HG03175 (cell line): ENCODE measurements at regions not wholly inside any gene's neighbourhood (a gene's known extent, or its start where the extent isn't known, plus 50 kb on each side); places are given as distances from the start of the nearest gene placed in this dataset.
"Not testable (repeated sequence)": the region's sequence is repeated elsewhere in the genome, so short reads cannot be mapped to it uniquely, and the experiment has no call there.

Experiments used
- ATAC-seq: cut with Tn5 transposase; IDR thresholded peaks from one replicate; pipeline ENCODE4 v1.9.1; 2021; ENCODE audit warnings: mild to moderate bottlenecking, moderate library complexity; ENCODE audit not compliant: unreplicated experiment

DNA sequence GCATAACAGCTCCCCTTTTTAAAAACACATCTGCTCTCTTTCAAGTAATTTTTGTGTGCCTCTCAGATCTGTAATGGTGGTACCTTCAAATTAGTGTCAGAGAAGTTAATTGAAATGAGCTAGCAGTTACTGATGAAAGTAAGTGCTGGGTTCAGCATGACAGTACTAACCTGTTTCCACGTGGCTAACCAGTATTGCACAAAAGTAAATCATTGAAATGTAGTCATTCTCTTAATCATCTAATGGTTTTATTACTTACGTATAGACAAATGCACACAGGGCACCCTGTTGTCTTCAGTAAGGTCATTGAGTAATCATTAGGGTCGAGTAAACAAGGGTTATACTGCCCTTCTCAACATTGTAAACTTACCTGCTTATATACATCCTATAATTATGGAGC is 157.8 kb upstream of the PRR16 start:
- ATAC-seq = no peak

- ATAC-seq = no peak
These were observed 149.9 kb upstream of the PRR16 start for GRCh38 chr5:120314191-120314590.

GRCh38 chr5:120320626-120321025 is 143.5 kb upstream of the PRR16 start:
- ATAC-seq = no peak

- no peak for ATAC-seq
These were observed 137.4 kb upstream of the PRR16 start for GRCh38 chr5:120326651-120327050.

DNA sequence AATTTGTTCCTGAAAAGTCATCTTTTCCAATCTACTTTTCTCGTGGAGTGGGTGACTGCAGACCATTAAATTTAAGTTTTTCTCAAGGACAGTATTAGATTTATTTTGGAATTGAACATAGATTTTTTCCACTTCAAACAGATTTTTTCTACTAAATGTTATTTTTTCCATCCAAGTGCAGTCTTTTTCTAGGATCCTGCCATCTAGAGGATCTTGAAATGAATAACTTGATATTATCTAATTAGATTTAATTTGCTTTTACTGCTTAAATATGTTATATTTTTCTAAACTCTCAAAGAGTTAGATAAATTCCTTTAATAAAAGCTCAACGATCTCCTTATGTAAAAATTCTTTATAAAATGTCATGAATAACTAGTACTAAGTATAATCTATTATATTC is 136.9 kb upstream of the PRR16 start:
- no peak for ATAC-seq

DNA sequence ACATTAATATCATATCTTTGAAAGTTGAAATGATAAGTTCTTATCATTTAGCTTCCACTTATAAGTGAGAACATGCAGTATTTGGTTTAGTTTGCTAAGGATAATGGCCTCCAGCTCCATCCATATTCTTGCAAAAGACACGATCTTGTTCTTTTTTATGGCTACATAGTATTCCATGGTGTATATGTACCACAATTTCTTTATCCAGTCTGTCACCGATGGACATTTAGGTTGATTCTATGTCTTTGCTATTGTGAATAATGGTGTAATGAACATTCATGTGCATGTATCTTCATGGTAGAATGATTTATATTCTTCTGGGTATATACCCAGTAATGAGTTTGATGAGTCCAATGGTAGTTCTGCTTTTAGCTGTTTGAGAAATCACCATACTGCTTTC is 135.0 kb upstream of the PRR16 start:
- ATAC-seq = no peak

DNA sequence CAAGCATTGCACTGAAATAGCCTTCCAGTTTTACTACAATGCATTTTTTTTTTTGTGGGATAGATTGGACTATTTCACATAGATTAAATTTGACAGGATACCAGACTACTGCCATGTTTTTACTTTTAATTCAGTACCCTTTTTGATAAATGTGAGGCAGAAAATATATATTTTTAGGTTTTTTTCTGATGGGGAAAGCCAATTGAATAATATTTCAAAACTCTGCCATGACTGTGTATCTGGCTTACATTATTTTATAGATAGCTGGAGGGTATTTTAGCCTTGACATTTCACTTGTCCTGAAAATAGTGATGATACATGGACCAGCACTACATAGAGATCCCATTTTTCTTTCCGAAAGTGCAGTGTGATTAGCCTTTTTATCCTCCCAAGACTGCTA is 133.5 kb upstream of the PRR16 start:
- no peak for ATAC-seq

DNA sequence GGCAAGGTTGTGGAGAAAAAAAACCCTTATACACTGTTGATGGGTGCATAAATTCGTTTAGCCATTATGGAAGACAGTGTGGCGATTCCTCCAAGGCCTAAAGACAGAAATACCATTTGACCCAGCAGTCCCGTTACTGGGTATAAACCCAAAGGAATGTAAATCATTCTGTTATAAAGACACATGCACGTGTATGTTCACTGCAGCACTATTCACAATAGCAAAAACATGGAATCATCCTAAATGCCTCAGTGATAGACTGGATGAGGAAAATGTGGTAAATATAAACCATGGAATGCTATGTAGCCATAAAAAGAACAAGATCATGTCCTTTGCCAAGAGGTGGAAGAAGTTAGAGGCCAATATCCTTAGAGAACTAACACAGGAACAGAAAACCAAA is 119.9 kb upstream of the PRR16 start:
- ATAC-seq = no peak

GRCh38 chr5:120345947-120346346 is 118.2 kb upstream of the PRR16 start:
- ATAC-seq = no peak

- ATAC-seq = not testable (repeated sequence)
These were observed 113.0 kb upstream of the PRR16 start for GRCh38 chr5:120351071-120351470.

DNA sequence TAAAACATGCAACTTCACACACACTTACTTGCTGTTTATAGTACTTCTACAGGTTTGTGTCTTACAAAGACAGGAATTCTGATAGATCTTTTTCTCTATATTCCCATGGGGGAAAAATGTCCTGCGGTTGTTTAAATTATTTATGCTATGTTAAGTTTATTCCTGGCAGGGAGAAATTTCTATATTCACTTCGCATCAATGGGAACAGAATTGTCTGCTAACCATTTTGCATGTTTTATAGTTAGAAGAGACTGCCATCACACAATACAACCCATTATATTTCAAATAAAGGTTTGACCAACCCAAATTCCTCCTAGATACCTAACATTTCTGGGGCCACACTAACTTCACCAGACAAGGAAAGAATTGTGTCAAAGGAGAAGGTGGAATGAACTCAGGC is 110.0 kb upstream of the PRR16 start:
- ATAC-seq = no peak

GRCh38 chr5:120358949-120359348 is 105.2 kb upstream of the PRR16 start:
- no peak for ATAC-seq

DNA sequence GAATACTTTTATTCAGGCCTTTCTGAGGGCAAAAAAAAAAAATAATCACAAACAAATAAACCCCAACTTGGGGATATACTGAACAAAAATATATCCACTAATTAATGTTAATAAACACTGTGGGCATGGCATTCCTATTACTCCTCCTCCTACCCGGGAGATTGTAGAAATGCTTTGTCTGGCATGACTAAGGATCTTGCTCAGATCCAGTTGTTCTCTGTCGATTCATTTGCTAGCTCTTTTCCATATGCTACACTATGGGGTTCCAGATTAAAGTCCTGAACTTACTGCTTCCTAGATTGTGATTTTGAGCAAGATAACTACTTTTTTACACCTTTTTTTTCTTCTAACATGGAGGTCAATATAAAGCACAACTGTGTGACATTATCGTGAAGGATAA is 102.2 kb upstream of the PRR16 start:
- ATAC-seq = no peak

DNA sequence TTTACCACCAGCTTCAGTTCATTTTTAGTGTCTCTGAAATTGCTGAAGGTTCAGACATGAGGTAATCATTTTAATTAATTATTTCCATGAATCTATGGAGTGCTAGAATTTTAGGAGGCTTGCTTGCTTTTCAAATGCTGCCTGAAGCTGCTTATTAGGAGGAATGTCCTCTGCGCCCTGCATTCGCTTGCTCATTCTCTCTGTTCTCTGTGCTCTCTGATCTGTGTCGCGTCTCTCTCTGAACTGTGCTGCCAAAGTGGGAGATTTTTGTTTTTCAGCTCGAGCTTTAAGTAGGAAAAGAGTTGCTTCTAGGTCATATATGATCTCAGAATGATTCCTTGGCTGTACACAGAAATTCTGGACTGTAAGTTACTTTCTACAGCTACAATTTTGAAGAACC is 101.7 kb upstream of the PRR16 start:
- no peak for ATAC-seq

GRCh38 chr5:120365656-120366446 is 98.2 kb upstream of the PRR16 start:
- no peak for ATAC-seq

GRCh38 chr5:120367896-120368634 is 96.0 kb upstream of the PRR16 start:
- no peak for ATAC-seq

DNA sequence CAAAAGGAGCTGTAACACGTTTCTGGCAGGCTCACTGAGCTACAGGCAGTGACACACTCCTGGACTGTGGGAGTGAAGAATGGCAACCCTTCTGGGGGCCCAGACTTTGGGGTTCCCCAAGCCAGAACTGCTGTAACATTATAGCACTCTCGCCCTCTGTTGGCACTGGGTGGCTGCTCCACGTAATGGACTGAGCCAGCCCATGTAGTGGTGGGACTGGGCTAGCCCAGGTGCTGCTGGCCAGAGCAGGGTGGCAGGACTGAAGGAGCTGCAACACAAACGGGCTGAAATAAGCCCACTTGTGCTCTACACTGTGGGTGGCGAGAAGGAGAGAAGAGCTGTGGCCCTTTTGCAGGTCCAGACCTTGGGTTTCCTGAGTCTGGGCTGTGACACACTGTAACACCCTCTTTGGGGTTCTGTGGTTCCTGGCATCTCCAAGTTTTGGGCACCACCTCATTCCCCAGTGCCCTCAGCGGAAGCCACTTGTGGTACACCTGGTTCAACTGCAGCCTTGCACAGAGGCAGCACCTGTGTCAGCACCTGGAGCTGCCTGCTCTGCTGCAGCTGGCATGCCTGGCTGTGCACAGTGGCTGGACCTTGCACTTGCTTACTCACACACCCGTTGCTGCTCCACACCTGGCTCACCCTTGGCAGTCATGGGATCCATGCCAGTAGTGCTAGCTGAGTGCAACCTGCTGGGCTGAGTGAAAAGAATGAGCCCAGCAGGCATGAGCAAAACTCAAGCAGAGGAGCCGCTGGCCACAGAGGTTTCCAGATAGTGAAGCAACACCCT is 95.0 kb upstream of the PRR16 start:
- ATAC-seq = no peak

- ATAC-seq = no peak
These were observed 91.2 kb upstream of the PRR16 start for GRCh38 chr5:120372899-120373298.

- no peak for ATAC-seq
These were observed 88.9 kb upstream of the PRR16 start for GRCh38 chr5:120375248-120375647.

DNA sequence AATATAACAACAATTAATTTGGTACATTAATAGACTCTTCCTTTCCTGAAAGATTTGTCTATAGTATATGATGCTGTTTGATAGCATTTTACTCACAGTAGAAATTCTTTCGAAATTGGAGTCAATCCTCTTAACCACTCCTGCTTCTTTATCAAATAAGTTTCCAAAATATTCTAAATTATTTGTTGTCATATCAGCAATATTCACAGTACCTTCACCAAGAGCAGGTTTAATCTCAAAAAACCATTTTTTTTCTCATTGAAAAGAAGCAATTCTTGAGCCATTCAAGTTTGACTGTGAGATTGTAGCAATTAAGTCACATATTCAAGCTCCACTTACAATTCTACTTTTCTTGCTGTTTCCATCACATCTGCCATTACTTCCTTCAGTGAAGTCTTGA is 83.5 kb upstream of the PRR16 start:
- ATAC-seq = no peak

DNA sequence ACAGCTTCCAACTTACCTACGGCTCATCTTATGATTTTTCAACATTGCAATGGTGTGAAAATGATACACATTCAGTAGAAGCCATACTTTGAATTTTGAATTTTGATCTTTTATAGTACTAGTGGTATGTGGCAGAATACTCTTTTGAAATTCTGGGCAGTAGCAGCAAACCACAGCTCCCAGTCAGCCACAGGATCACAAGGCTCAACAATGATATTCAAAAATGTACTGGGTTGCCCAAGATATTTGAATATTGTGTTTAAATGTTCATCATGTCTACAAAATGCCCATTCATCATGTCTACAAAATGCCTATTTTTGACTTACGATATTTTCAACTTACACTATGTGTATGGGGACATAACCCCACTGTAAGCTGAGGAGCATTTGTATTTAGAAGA is 81.3 kb upstream of the PRR16 start:
- ATAC-seq = no peak

DNA sequence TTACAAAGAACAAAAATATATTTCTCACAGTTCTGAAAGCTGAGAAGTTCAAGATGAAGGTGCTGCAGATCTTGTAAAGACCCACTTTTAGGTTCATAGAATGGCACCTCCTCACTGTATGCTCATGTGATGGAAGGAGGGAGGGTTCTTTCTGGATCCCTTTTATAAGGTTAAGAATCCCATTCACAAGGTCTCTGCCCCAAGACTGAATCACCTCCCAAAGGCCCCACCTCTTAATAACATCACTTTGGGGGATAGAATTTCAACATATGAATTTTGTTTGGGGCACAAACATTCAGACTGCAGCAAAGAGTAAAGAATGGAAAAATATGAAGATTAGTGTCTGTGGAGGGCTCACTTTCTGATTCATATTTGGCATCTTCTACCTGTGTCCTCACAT is 77.1 kb upstream of the PRR16 start:
- no peak for ATAC-seq
